Endothelial cell of umbilical vein (primary cell): ENCODE measurements at regions not wholly inside any gene's neighbourhood (a gene's known extent, or its start where the extent isn't known, plus 50 kb on each side); places are given as distances from the start of the nearest gene placed in this dataset.

Experiments
- BruUV-seq: library from RNA; stranded (reverse); fragments of 400-500 nt; replicated peaks from 2 replicates; lab custom pipeline; 2021; lab: Mats Ljungman, UMichigan
- CTCF ChIA-PET: fragments of 300-600, 350-600 bp; sonication (Branson Sonifier 250); formaldehyde crosslinking; loops from one replicate; lab custom pipeline; 2021; ENCODE audit warnings: antibody characterized with exemption, inconsistent platforms; lab: Charles Lee
- POLR2A ChIA-PET: fragments of 300-600, 350-600 bp; sonication (Branson Sonifier 250); formaldehyde crosslinking; loops from one replicate; lab custom pipeline; 2021; ENCODE audit warnings: antibody characterized with exemption, inconsistent platforms; lab: Charles Lee
- DNase-seq: peaks from one replicate; pipeline ENCODE4 v3.0.0-alpha.2; 2011; ENCODE audit warnings: low read depth, low spot score
- FAIRE-seq: peaks from 2 replicates; lab custom pipeline; 2011; peaks lifted over from hg19 to GRCh38; lab: Jason Lieb, UNC
- H2AFZ ChIP-seq: 2 replicates; pipeline ENCODE4 v1.6.0; 2012; ENCODE audit warnings: low read depth, low read length, control low read depth, inconsistent platforms
- H3K27ac ChIP-seq: 2 replicates; pipeline ENCODE4 v1.5.1; 2011; ENCODE audit warnings: low read depth, mild to moderate bottlenecking, control low read depth, low read length, moderate library complexity; ENCODE audit not compliant: insufficient read depth
- H3K27me3 ChIP-seq, 2 experiments: 2 replicates each; pipeline versions ENCODE4 v1.6.0 to v1.6.1; 2011; ENCODE audit warnings: low read length in 2 of 2, mixed read lengths in 1 of 2; ENCODE audit not compliant: control insufficient read depth in 2 of 2, insufficient read depth in 2 of 2
- H3K36me3 ChIP-seq, 2 experiments: 2 replicates in 1 of 2; 3 replicates in 1 of 2; pipeline ENCODE4 v1.5.1; 2011; ENCODE audit warnings: low read length in 2 of 2, mild to moderate bottlenecking in 1 of 2, moderate library complexity in 1 of 2; ENCODE audit not compliant: control insufficient read depth in 2 of 2, insufficient read depth in 2 of 2; ENCODE audit errors: extremely low read depth in 1 of 2
- H3K4me1 ChIP-seq: 3 replicates; pipeline ENCODE4 v1.5.1; 2011; ENCODE audit warnings: mild to moderate bottlenecking, low read length; ENCODE audit not compliant: control insufficient read depth, insufficient read depth; ENCODE audit errors: extremely low read depth
- H3K4me2 ChIP-seq: 2 replicates; pipeline ENCODE4 v1.6.1; 2011; ENCODE audit warnings: low read length, control low read depth, mixed read lengths; ENCODE audit not compliant: insufficient read depth
- H3K4me3 ChIP-seq, 3 experiments: fragments of 200-600 bp in 1 of 3; sonication (generic), shearing (Covaris generic) in 1 of 3; replicated peaks in 1 of 3; 2 replicates each; pipeline ENCODE4 v1.5.1; 2011 to 2016; ENCODE audit warnings: control low read depth in 3 of 3, low read length in 3 of 3, mild to moderate bottlenecking in 2 of 3, inconsistent platforms in 1 of 3, low read depth in 1 of 3, moderate library complexity in 1 of 3; ENCODE audit not compliant: insufficient read depth in 1 of 3
- H3K79me2 ChIP-seq: 2 replicates; pipeline ENCODE4 v1.6.0; 2012; ENCODE audit warnings: low read length, inconsistent platforms; ENCODE audit not compliant: control insufficient read depth, insufficient read depth
- H3K9ac ChIP-seq: replicated peaks from 2 replicates; pipeline ENCODE3; 2011; ENCODE audit warnings: low read length, control low read depth; ENCODE audit not compliant: insufficient read depth; ENCODE audit errors: extremely low read depth
- H3K9me1 ChIP-seq: replicated peaks from 3 replicates; pipeline ENCODE4 v1.6.0; 2011; ENCODE audit warnings: mild to moderate bottlenecking, low read length; ENCODE audit not compliant: control insufficient read depth, insufficient read depth; ENCODE audit errors: extremely low read depth
- H3K9me3 ChIP-seq: replicated peaks from 2 replicates; pipeline ENCODE4 v1.5.1; 2012; ENCODE audit warnings: low read length, inconsistent platforms; ENCODE audit not compliant: control insufficient read depth, insufficient read depth
- H4K20me1 ChIP-seq: replicated peaks from 2 replicates; pipeline ENCODE3; 2011; ENCODE audit warnings: mild to moderate bottlenecking, low read length; ENCODE audit not compliant: control insufficient read depth, insufficient read depth; ENCODE audit errors: extremely low read depth
- EZH2 ChIP-seq: IDR thresholded peaks from 2 replicates; pipeline ENCODE4 v1.6.1; 2012; ENCODE audit warnings: borderline replicate concordance, low read depth, mild to moderate bottlenecking, moderate library complexity, low read length, inconsistent platforms; ENCODE audit not compliant: severe bottlenecking
- FOS ChIP-seq: IDR thresholded peaks from 2 replicates; pipeline ENCODE4 v1.6.1; 2011; ENCODE audit warnings: mild to moderate bottlenecking, low read length, moderate library complexity, borderline replicate concordance; ENCODE audit not compliant: insufficient read depth
- GATA2 ChIP-seq: IDR thresholded peaks from 2 replicates; pipeline ENCODE4 v1.7.0; 2011; ENCODE audit warnings: low read depth, mild to moderate bottlenecking, moderate library complexity, mixed read lengths, low read length; ENCODE audit not compliant: insufficient read length, insufficient read depth
- JUN ChIP-seq: IDR thresholded peaks from 2 replicates; pipeline ENCODE4 v1.6.1; 2011; ENCODE audit warnings: borderline replicate concordance, low read depth; ENCODE audit not compliant: insufficient read length, insufficient read depth
- MAX ChIP-seq: IDR thresholded peaks from 2 replicates; pipeline ENCODE4 v1.6.1; 2011; ENCODE audit not compliant: insufficient read depth, insufficient read length
- MYC ChIP-seq: IDR thresholded peaks from one replicate; pipeline ENCODE4 v1.6.1; 2011; ENCODE audit warnings: mild to moderate bottlenecking, low read depth, low read length
- POLR2A ChIP-seq: IDR thresholded peaks from 2 replicates; pipeline ENCODE4 v1.6.1; 2012; ENCODE audit warnings: low read depth, mild to moderate bottlenecking, control low read depth, low read length
- POLR2AphosphoS5 ChIP-seq: IDR thresholded peaks from 2 replicates; pipeline ENCODE4 v1.6.1; 2012; ENCODE audit warnings: low read depth, mild to moderate bottlenecking, control low read depth, low read length, moderate library complexity; ENCODE audit not compliant: insufficient read depth
- dilution Hi-C: fragments of 300-500 bp; cut with MboI; formaldehyde crosslinking; loops from one replicate; pipeline ENCODE4 v1.15.0; 2019; ENCODE audit warnings: low sequenced_read_pairs; ENCODE audit not compliant: extremely low pct_ligation_motif_present
- intact Hi-C: fragments of 100-400 bp; cut with micrococcal nuclease; formaldehyde crosslinking; loops from one replicate; pipeline ENCODE4 v1.10.0; 2022
- TF ChIP-seq, protein P1 (sequence below), 2 donors: IDR thresholded peaks; 1 replicate in 1 of 2; 2 replicates in 1 of 2; pipeline ENCODE4 v1.5.1; 2011; ENCODE audit warnings: low read length in 2 of 2, mild to moderate bottlenecking in 2 of 2, moderate library complexity in 2 of 2, control low read depth in 1 of 2, inconsistent platforms in 1 of 2, low read depth in 1 of 2; ENCODE audit not compliant: insufficient read depth in 1 of 2; ENCODE audit errors: extremely low read depth in 1 of 2

- H3K9ac ChIP-seq: no peak overlapping the region
- H3K27ac ChIP-seq: no peak overlapping the region
- H3K4me2 ChIP-seq: no peak overlapping the region
- H3K9me3 ChIP-seq: no peaks in the 10 kb centered on the region
- no peaks in the 10 kb centered on the region for H3K4me1 ChIP-seq
- BruUV-seq: no TSS peak
- H4K20me1 ChIP-seq: no peaks in the 10 kb centered on the region
- H3K4me3 ChIP-seq: no peak overlapping the region
- no peaks in the 10 kb centered on the region for H3K9me1 ChIP-seq
- CTCF ChIA-PET: interaction anchor here (1.0 kb wide), 1 partner anchor 19 kb away, joined by 3 read pairs; no protein-coding TSS in a partner anchor
- intact Hi-C loops: no loop called here
- no peak for FAIRE-seq
- POLR2A ChIA-PET: no interaction called here
- no peaks in the 10 kb centered on the region for H3K79me2 ChIP-seq
- dilution Hi-C loops: no loop called here
- DNase-seq: peak; percentile 32
- H3K27me3 ChIP-seq: peaks cover 0 to under 1% of the 10 kb centered on the region in 2 experiments
- TF ChIP-seq MYC (no peak), FOS (no peak), MAX (no peak), POLR2AphosphoS5 (no peak), JUN (no peak), GATA2 (no peak), POLR2A (no peak), EZH2 (no peak)
- TF ChIP-seq, protein P1, sequence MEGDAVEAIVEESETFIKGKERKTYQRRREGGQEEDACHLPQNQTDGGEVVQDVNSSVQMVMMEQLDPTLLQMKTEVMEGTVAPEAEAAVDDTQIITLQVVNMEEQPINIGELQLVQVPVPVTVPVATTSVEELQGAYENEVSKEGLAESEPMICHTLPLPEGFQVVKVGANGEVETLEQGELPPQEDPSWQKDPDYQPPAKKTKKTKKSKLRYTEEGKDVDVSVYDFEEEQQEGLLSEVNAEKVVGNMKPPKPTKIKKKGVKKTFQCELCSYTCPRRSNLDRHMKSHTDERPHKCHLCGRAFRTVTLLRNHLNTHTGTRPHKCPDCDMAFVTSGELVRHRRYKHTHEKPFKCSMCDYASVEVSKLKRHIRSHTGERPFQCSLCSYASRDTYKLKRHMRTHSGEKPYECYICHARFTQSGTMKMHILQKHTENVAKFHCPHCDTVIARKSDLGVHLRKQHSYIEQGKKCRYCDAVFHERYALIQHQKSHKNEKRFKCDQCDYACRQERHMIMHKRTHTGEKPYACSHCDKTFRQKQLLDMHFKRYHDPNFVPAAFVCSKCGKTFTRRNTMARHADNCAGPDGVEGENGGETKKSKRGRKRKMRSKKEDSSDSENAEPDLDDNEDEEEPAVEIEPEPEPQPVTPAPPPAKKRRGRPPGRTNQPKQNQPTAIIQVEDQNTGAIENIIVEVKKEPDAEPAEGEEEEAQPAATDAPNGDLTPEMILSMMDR (IDR thresholded peaks at IDR 0.05; ENCODE audit: extremely low read depth in 1 of 2, insufficient read depth in 1 of 2, low read depth in 1 of 2, low read length in 2 of 2): no peak
- H3K36me3 ChIP-seq: no peaks in the 10 kb centered on the region
- H2AFZ ChIP-seq: no peak overlapping the region
Measured at GRCh38 chr6:156617376-156617775, 159.8 kb upstream of the ARID1B start.
